ENCODE measurements at regions not wholly inside any gene's neighbourhood (a gene's known extent, or its start where the extent isn't known, plus 50 kb on each side); places are given as distances from the start of the nearest gene placed in this dataset.

DNA sequence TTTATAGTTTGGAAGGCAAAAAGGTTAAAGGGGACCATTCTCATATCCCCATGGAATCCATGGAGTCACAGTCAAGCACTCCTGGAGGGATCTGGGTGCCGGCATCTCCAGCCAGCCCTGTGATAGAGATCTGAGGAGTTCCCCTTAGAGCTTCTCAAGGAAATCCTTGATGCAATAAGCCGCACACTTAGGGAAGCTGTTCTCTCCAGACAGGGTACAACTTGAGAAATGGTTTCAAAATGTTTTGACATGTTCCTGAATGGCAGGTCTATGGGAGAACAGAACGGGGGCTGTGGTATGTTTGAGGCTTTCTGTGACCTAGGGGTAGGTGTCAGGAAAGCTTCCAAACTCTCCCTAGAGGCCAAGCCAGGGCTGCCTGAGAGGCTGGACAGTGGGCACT is 292.9 kb downstream of the TLE3 start:
- DNase-seq = no peak

DNA sequence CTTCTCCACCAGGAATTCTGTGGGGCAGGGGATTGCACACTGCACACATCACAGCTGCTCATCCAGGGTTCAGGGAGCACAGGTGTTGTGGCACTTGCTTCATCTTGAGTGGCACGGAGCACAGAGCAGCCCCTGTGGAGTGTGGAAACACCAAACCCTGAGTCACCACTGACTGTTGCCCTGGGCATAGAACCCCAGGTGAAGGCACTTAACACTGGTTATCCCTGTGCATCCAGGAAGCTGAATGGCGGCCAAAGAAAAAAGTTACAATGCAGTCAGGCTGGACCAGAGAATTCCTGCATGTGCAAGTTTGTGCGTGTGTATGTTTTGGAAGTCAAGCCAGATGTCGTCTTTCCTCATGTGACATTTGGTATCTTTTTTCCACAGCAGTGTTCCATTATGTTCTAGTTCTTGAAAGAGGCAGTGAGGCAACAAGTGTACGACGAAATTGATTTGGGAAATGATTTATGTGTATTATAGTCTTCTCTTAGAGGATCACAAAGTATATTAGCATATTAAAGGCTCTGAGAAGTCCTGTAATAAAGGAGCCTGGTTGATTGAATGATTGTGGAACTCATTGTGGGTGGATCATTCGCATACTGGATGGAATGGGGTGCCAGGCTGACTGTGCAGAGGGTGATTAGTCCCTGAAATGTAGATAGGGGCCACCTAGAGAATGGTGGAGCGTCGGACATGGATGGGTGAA is 292.3 kb downstream of the TLE3 start:
- DNase-seq = no peak

DNA sequence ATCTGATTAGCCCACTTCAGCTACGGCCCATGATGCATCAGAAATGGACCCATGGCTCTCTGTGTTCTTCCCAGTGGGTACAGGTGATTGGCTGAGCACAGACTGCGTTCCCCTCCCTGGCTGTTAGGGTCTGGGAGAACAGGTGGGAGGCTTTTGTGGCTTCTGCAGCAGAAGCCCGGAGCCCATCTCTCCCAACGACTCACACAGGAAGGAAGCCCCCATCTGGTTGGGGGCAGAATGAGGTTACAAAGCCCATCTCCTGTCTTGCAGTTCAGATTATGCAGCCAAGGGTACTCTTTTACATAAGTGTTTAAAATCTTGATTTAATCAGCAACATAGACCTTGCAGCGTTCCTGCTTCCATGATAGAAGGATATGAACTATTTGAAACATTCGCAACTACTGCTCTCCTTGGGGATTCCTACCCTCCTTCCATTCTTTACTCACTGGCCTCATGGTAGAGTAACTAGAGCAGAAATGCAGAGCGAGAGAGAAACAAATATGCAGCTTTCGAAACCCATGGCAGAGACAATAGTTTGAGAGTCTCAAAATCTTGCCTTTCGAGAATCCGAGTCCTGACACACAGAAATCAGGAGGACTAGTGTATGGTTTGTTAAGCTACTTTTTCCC is 291.3 kb downstream of the TLE3 start:
- no peak for DNase-seq

DNA sequence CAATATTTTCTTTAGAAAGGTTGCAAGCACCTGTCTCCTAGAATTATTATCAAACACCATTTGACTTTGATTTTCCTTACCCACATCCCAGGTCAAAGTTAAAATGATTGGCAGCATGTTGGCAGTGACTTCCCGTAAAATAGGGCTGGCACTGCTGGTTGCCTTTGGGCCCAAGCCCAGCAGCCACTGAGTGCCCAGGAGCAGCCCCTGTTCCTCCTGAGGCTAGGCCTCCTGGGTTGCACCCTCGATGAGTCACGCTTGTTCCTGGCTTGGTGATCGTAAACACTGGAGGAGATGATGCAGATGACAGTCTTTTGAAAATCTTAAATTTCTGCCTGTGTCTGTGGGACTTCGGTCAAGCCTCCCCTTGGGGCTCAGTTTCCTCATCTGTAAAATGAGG is 290.0 kb downstream of the TLE3 start:
- DNase-seq = no peak

DNA sequence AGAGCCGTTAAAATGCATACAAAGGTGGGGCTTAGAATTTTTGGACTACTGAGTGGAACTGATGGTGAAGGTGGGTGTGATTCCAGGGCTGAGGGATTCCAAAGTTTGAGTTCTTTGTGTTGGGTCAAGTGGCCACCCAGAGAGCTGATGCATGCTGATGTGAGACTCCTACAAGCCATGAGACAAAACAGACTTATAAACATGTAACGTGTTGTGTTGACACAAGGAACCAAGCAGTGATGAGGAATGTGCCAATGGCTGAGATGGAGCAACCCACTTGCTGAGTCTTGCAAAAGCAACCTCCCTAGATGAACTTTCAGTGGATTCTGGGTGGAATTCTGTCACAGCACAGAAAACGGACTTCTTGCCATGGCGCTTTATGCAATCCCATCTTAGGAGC is 289.0 kb downstream of the TLE3 start:
- no peak for DNase-seq

DNA sequence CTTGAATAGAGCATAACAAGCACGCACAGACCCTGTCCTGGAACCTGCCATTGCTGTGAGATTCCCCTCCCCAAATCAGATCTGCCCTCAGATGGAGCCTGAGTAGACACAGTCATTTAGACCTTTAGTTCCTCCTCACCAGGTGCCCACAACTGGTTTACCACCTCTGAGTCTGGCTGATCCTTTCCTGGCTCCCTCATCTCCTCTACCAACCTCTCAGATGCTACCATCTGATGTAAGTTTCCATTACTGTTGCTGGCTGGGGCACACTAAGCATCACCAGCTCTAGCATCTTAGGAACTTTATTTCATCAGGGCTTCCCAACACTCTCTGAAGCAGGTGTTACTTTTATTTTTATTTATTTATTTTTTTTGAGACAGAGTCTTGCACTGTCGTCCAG is 288.3 kb downstream of the TLE3 start:
- no peak for DNase-seq

DNA sequence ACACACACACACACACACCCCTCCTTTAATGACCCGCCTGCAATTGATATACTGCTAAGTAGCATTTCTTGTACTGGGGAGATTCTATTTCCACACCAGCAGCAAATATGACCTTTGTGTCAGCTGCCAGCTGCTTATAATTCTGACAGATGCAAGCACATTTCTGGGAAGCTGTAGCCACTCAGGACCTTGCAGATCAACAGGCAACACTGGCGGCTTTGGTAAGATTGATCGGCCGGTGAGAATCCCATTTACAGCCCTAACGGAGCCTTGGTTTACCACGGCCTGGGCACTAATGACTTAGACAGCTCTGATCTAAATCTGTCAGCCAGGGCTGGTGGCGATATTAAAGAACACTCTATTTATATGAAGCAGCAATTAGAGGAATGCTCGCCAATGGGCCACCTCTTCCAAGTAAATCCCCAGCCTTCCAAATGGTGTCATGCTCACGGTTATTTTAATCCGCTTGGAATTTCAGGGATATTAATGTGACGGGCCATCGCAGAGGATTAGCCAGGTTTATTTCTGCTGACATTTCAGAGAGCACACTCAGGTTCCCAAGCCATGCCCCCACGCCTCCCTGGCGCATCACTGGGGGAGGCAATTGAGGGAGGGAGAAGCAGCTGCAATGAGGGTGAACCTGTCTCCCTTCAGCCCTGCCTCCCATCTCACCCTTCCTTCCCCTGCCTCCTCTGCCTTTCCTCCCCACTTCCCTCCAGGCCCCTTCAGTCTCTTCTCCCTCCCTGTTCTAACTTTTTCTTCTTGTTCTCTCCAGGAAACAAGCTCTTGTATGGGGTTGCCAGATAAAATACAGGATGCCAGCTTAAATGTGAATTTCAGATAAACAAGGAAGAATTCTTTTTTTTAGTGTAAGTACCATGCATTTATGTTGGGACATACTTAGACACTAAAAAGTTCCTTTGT is 287.0 kb downstream of the TLE3 start:
- no peak for DNase-seq

DNA sequence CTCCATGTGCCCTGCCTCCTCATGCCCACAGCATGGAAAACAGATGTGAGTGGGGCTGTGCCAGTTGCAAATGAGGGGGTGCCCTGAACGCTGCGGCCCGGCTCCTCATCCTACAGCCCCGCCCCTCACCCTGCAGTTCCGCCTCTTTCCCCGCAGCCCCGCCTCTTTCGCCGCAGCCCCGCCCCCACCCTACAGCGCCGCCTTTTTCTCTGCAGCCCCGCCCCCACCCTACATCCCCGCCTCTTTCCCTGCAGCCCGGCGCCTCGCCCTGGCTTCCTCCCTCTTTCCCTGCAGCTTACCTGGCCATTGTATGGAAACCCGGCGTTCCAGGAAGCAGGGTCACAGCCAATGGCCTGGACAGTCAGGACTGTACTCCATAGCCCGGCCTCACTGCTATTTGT is 284.9 kb downstream of the TLE3 start:
- no peak for DNase-seq

DNA sequence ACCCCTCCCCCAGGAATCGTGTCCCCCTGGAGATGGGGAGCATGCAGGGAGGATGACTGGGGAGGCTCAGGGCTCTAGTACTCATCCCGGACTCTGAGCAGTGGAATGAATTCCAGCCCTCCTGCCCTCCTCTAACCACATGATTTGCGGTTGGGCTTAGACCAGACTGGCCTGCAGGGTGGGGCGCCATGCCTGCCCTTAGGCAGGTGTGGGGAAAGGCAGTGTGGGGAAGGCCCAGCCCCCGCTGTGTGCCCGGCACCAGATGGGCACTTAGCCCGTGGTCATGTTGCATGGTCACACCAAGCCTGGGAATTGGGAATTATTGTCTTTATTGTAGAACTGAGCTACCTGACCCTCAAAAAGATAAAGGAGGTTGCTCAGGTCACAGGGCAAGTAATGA is 283.8 kb downstream of the TLE3 start:
- DNase-seq = no peak

DNA sequence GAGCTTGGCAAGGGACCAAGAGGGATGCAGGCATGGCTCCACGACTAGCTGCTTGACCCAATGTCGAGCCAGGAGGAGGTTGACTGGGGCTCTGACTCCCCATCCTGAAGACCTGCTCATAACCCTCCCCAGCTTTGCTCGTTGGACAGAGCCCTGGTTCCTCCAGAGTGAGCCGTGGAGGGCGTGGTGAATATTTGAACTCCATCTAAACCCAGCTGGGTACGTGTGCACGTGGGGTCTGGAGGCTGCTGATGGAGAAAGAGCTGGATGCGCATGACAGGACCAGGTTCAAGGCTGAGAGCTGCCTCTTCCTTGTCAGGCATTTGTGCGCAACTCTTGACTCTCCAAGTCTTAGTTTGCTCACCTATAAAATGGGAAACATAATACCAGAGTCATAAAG is 282.8 kb downstream of the TLE3 start:
- DNase-seq = no peak

DNA sequence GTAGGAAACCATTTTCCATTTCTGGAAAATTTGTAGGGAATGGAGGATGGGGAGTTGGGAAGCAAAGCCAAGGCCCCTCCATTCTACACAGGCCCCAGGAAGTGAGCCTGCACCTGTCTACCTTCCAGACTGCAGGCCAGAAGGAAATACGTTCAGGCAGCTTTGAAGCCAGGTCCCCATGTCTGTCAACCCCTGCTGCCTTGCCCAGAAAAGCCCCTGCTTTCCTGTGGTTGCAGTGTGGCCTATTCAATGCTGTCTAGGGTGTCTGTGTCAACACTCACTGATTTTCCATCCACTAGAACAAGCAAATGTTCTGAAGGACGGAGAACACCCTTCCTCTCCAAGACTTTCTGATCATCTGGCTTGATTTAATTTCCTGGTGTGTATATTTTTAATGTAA is 281.9 kb downstream of the TLE3 start:
- no peak for DNase-seq

DNA sequence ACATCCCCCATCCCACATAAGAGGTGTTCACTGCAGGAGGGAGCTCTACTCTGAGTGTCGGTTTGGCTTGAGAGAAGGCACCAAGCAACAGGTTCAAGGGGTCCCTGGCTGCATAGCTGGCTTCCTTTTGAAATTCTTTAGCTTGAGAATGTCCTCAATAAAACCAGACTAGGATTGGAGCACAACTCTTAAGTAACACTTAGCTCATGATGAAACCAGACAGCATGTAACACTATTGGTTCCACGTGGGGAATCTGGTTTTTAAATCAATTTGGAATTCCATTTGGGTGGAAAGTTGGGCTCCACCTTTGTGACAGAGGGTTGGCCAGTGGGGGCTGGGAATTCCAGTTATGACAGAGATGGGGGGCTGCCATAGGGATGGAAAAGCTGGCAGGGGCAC is 281.2 kb downstream of the TLE3 start:
- no peak for DNase-seq

DNA sequence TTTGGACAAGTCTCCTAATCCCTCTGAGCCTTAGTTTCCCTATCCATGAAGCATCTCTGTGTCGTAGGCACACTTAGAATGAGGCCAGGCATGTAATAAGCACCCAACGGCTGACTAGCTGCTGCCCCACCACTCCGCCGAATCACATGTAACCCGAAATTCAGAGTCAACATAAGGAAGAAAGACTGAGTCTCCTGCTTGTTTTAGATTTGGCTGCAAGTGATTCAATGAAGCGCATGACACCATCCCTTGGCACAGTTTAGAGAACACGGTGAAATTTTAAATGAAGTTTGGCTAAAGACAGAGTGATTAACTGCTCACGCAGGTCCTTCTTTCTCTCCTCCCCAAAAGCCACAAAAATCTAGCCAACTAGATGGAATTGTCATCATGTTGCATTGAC is 279.2 kb downstream of the TLE3 start:
- DNase-seq = no peak

DNA sequence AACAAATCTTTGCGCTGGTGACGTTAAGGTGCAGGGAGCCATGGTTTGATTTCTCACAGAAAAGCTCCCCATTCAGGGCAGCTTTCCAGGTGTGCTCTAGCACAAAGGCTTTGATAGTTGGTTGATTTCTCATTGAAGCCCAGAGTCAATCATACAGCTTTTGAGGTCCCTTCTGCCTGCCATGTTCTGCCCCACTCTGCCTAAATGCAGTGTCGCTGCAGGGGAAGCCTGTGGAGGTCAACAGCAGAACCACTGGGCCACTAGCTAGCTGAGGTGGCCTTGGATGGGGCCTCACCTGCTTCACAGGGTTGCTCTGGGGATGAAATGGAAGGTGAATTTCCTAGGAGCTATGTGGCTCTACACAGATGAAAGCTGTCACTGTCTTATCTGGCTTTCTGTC is 278.3 kb downstream of the TLE3 start:
- no peak for DNase-seq

DNA sequence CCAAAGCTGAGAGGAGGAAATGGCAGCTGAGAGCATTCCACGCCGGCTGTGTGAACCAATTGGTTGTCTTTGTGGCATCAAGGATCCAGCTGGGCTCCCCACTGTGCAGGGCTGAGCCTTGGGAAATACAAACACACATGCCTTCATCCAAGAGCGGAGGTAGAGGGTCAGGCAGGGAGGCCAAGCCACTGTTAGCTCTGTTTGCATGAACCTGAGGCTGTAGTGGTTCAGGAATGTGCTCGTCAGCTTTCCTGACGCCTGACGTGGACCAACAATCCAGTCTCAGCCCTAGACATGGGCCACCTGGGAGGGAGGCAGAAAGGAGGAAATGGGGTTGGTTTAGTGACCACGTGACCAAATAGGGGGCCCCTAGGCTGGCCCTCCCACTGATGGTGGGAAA is 276.9 kb downstream of the TLE3 start:
- DNase-seq = no peak

DNA sequence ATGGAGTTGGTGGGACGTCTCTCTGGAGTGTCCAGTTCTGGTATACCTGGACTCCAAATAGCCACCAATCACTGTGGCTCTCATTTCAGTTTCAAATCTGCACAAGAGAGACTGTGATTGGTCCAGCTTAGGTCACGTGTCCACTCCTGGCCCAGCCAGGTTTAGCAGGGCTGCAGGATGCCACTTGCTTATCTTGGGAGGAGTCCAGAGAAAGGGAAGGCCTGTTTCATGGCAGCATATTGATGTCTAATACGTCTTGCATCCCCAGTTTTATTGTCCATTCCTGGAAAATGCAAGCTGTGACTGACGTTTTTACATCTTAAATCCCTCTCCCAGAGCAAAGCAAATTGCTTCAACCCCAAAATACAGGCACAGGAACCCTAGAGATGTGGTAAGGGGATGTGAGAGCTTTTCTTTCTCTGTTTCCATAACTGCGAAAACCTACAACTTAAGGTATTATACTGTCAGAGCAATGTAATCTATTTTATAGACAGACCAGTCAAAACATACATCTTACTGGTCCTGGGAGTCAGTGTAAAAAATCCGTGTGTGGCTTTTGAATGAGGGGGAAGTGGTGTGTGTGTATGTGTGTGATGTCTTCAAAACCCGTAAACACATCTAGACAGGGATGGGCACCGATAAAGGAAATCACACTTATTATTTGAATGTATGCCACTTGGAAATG is 274.4 kb downstream of the TLE3 start:
- no peak for DNase-seq

DNA sequence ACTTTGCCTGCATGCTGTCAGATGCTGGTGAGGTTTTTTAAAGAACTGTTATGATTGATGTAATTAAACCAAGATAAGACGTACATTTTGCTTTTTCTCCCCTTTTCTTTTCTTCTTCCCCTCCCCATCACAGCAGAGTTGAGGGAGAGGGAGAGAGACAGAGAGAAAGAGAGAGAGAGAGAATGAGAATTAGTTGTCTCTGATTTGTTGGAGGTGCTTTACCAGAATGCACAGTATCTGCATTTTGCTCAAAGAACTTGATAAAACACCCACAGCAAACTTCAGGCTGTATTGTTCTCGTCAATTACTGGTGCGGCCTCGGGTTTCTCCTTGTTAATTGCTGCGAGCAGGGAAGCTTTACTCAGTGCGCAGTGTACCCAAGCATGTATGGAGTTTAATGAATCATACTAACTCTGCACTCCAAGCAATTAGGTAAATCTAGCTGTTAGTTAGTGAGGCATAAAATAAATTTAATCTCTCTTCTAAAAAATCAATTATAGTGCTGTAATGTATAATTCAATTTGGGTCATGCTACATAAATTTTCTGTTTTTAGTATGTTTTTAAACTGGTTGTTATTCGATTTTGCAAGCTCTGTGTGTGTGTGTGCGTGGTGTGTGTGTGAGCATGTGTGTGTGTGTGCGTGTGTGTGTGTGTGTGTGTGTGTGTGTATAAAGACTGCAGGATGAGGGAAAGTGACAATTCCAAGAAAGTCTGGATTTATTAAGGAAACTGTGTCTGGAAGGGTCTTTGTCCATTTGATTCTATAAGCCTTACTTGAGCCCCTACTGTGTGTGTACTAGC is 273.4 kb downstream of the TLE3 start:
- DNase-seq = no peak

DNA sequence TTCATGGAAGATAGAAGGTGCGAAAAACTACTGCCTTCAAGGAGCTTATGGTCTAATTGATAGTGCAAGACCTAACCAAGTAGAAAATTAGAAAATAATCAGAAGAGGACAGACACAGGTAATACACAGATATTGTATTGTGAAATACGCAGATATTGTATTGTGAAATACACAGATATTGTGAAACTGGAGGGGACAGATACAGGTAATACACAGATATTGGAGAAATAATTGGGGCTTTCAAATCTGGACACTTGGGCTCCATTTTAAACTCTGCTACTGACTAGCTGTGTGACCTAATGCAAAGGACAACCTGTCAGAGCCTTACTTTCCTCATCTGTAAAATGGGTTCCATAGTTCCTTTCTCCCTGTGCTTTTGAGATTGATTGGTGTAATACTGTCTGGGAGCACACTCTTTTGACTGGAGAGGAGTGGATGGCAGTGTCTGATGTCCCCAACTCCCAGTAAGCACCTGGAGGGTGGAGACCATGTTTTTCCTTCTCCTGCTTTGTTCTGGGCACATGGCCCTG is 272.8 kb downstream of the TLE3 start:
- DNase-seq = no peak

DNA sequence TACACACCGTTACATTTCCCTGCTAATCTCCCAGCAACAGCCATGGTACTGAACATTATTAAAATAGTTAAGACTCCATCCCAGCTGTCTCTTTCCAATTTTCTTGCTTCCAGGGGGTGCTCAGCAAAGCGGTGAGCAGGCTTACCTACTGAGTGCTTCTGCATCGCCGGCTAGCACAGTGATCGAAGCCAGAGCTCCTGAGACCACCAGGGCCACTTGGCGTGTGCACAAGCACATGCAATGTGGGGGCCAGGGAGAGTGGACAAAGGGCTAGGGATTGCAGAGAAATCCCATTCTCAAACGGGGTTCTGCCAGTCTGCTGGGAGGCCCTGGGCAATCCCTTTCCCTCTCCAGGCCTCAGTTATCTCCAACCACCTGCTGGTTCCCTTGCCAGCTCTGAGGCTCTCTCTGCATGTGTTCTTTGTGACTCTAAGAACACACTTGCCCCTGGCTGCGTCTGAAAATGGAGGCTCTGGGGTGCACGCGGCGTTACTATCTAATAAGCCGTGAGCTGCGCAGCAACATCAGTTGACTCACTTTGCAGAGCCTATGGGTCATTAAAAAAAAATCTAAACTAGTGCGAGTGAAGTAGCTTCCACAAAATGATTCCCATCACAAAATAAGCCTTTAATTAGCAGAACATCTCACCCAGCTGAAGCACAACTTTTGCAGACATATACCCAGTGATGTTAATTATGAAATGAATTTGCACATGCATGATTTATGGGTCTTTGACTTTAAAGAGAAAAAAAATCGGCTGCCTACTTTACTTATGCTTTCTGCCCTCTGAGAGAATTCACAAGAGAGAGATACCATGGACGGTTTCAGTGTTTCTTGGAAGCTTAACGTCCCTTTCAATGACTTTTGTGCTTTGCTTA is 271.5 kb downstream of the TLE3 start:
- DNase-seq = no peak

DNA sequence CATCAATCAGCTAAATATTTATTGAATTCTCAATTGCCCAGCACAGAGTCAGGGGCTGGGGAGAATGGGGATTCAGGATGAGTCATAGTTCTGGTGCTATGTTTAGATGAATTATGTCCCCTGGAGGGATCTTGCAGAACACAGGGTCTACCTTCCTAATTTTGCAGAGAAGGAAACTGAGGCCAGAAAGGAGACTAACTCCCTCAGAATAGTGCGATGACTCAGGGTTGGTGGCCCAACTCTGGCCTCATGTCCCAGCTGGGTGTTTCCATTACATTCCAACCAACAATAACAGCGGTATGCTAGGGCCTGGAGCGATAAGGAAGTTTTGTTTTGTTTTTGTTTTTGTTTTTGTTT is 270.9 kb downstream of the TLE3 start:
- no peak for DNase-seq

DNA sequence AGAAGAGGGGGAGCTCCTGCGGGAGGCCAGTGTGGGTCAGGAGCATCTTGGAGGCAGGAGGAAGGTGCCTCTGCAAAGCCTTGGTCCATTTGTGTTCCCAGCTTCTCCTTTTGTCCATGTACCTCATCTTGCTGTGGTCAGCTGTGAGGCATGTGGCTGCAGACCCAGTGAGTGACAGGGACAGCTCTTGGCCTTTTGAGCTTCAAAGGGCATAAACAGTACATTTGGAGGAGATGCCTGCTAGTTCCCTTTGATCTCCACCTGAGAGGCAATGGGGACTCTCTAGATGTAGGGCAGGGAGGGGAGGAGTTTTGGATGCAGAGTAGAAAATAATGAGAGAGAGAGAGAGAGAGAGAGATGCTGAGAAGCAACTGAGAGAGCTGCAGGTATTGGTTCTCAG is 270.0 kb downstream of the TLE3 start:
- no peak for DNase-seq
